Fibroblast of lung (primary cell): ENCODE measurements at regions not wholly inside any gene's neighbourhood (a gene's known extent, or its start where the extent isn't known, plus 50 kb on each side); places are given as distances from the start of the nearest gene placed in this dataset.

Experiments
- DNase-seq, 2 donors: peaks; one replicate each; pipeline versions ENCODE4 v3.0.0 to v3.0.0-alpha.2; 2010; ENCODE audit warnings: low read depth in 2 of 2
- H2AFZ ChIP-seq: 2 replicates; pipeline ENCODE4 v1.5.1; 2012; ENCODE audit warnings: low read length, control low read depth, inconsistent platforms
- H3K27ac ChIP-seq: 2 replicates; pipeline ENCODE4 v1.5.1; 2011; ENCODE audit warnings: low read length, control low read depth; ENCODE audit not compliant: insufficient read depth
- H3K27me3 ChIP-seq: 2 replicates; pipeline ENCODE4 v1.5.1; 2011; ENCODE audit warnings: mild to moderate bottlenecking, low read length; ENCODE audit not compliant: control insufficient read depth, insufficient read depth
- H3K36me3 ChIP-seq: 2 replicates; pipeline ENCODE4 v1.5.1; 2011; ENCODE audit warnings: low read length; ENCODE audit not compliant: control insufficient read depth, insufficient read depth
- H3K4me1 ChIP-seq: 2 replicates; pipeline ENCODE4 v1.5.1; 2011; ENCODE audit warnings: low read length; ENCODE audit not compliant: control insufficient read depth, insufficient read depth; ENCODE audit errors: extremely low read depth
- H3K4me2 ChIP-seq: 2 replicates; pipeline ENCODE4 v1.5.1; 2011; ENCODE audit warnings: low read length, control low read depth; ENCODE audit not compliant: insufficient read depth; ENCODE audit errors: extremely low read depth
- H3K4me3 ChIP-seq, 4 experiments: fragments of 200-600 bp in 1 of 4; sonication (generic) in 1 of 4; replicated peaks in 1 of 4; 2 replicates each; pipeline ENCODE4 v1.5.1; 2011 to 2016; ENCODE audit warnings: low read length in 4 of 4, low read depth in 3 of 4, mild to moderate bottlenecking in 3 of 4, control low read depth in 2 of 4, inconsistent platforms in 1 of 4, mixed read lengths in 1 of 4; ENCODE audit not compliant: insufficient read depth in 1 of 4; ENCODE audit errors: control extremely low read depth in 1 of 4
- H3K79me2 ChIP-seq: 2 replicates; pipeline ENCODE4 v1.5.1; 2012; ENCODE audit warnings: mild to moderate bottlenecking, low read length, inconsistent platforms; ENCODE audit not compliant: control insufficient read depth, insufficient read depth
- H3K9ac ChIP-seq: 2 replicates; pipeline ENCODE4 v1.5.1; 2011; ENCODE audit warnings: mild to moderate bottlenecking, low read length, control low read depth; ENCODE audit not compliant: insufficient read depth
- H3K9me3 ChIP-seq: 2 replicates; pipeline ENCODE4 v1.5.1; 2012; ENCODE audit warnings: low read depth, low read length; ENCODE audit not compliant: control insufficient read depth, insufficient read depth
- H4K20me1 ChIP-seq: 2 replicates; pipeline ENCODE4 v1.5.1; 2011; ENCODE audit warnings: low read length; ENCODE audit not compliant: control insufficient read depth, insufficient read depth; ENCODE audit errors: extremely low read depth
- CTCF ChIP-seq, 2 donors: IDR thresholded peaks in 1 of 2; conservative IDR thresholded peaks in 1 of 2; 1 replicate in 1 of 2; 2 replicates in 1 of 2; pipeline ENCODE4 v1.5.1; 2011 to 2012; ENCODE audit warnings: low read length in 2 of 2, control low read depth in 1 of 2, inconsistent platforms in 1 of 2, low read depth in 1 of 2, mild to moderate bottlenecking in 1 of 2
- EZH2 ChIP-seq: IDR thresholded peaks from 2 replicates; pipeline ENCODE4 v1.5.1; 2012; ENCODE audit warnings: low read length, control low read depth, mild to moderate bottlenecking; ENCODE audit errors: missing control alignments

- Histone ChIP-seq H3K9me3 (no peaks in the 10 kb centered on the region), H3K27ac (no peak overlapping the region), H3K9ac (no peak overlapping the region), H3K36me3 (no peaks in the 10 kb centered on the region), H3K4me3 (no peak overlapping the region), H3K79me2 (no peaks in the 10 kb centered on the region), H4K20me1 (no peaks in the 10 kb centered on the region), H3K4me2 (no peak overlapping the region), H3K4me1 (no peaks in the 10 kb centered on the region), H3K27me3 (no peaks in the 10 kb centered on the region), H2AFZ (no peak overlapping the region)
- TF ChIP-seq EZH2: no peak
- no peak for TF ChIP-seq CTCF (conservative IDR thresholded peaks at IDR 0.05 in 1 of 2, IDR thresholded peaks at IDR 0.05 in 1 of 2; ENCODE audit: low read depth in 1 of 2, low read length in 2 of 2)
- DNase-seq: no peak
Measured at GRCh38 chr10:129391464-129391863, 75.6 kb upstream of the MGMT start.

GRCh38 chr10:129392855-129393254 is 74.2 kb upstream of the MGMT start:
- no peak for DNase-seq
- Histone ChIP-seq H3K4me1 (no peaks in the 10 kb centered on the region), H3K79me2 (no peaks in the 10 kb centered on the region), H3K4me3 (no peak overlapping the region), H3K9ac (no peak overlapping the region), H2AFZ (no peak overlapping the region), H3K9me3 (no peaks in the 10 kb centered on the region), H3K27ac (no peak overlapping the region), H4K20me1 (no peaks in the 10 kb centered on the region), H3K36me3 (no peaks in the 10 kb centered on the region), H3K27me3 (no peaks in the 10 kb centered on the region), H3K4me2 (no peak overlapping the region)
- TF ChIP-seq CTCF (conservative IDR thresholded peaks at IDR 0.05 in 1 of 2, IDR thresholded peaks at IDR 0.05 in 1 of 2; ENCODE audit: low read depth in 1 of 2, low read length in 2 of 2): no peak
- no peak for TF ChIP-seq EZH2

DNA sequence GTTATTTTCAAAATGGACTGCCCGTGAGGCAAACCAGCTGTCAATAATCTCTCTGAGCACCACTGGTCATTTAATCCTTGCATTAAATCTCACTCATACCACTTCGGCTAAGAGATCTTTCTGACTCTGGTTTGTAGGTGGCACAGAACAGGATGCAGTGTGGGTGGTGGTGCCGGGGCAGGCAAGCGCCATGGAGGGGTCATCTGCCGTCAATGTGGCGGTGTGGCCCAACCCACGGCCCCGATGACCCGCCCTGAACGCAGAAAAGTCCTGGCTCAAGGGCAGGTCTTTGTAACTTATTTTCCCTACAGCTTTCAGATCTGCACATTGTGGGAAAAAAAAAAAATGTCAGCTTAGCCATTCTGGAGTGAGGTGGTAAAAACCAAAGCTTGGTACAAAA is 73.2 kb upstream of the MGMT start:
- Histone ChIP-seq H3K9me3 (no peaks in the 10 kb centered on the region), H3K36me3 (no peaks in the 10 kb centered on the region), H3K4me2 (no peak overlapping the region), H2AFZ (no peak overlapping the region), H3K4me3 (no peak overlapping the region), H3K4me1 (no peaks in the 10 kb centered on the region), H3K27me3 (no peaks in the 10 kb centered on the region), H3K79me2 (no peaks in the 10 kb centered on the region), H3K27ac (no peak overlapping the region), H4K20me1 (no peaks in the 10 kb centered on the region), H3K9ac (no peak overlapping the region)
- TF ChIP-seq EZH2: no peak
- TF ChIP-seq CTCF (conservative IDR thresholded peaks at IDR 0.05 in 1 of 2, IDR thresholded peaks at IDR 0.05 in 1 of 2; ENCODE audit: low read depth in 1 of 2, low read length in 2 of 2): no peak
- no peak for DNase-seq
